HCT116 (cell line): ENCODE measurements at regions not wholly inside any gene's neighbourhood (a gene's known extent, or its start where the extent isn't known, plus 50 kb on each side); places are given as distances from the start of the nearest gene placed in this dataset.

Experiments used
- EGR1 ChIP-seq: IDR thresholded peaks from 2 replicates; pipeline ENCODE4 v1.6.1; 2012; ENCODE audit warnings: low read depth
- EZH2 ChIP-seq: fragments of 200-600 bp; sonication (generic); IDR thresholded peaks from 2 replicates; pipeline ENCODE4 v1.6.1; 2017; ENCODE audit warnings: antibody characterized with exemption, mixed run types
- EZH2phosphoT487 ChIP-seq: fragments of 200-600 bp; IDR thresholded peaks from 2 replicates; pipeline ENCODE4 v1.6.1; 2018; ENCODE audit warnings: antibody characterized with exemption, borderline replicate concordance
- JUND ChIP-seq: IDR thresholded peaks from 2 replicates; pipeline ENCODE4 v1.6.1; 2012
- POLR2A ChIP-seq: IDR thresholded peaks from 2 replicates; pipeline ENCODE4 v1.7.0; 2011; ENCODE audit warnings: borderline replicate concordance; ENCODE audit not compliant: insufficient read depth, insufficient read length; ENCODE audit errors: extremely low read depth
- POLR2AphosphoS5 ChIP-seq: IDR thresholded peaks from 2 replicates; pipeline ENCODE4 v1.6.1; 2011; ENCODE audit warnings: mild to moderate bottlenecking, low read depth, low read length, moderate library complexity
- RAD21 ChIP-seq: IDR thresholded peaks from 2 replicates; pipeline ENCODE4 v1.6.1; 2012; ENCODE audit warnings: low read depth, mild to moderate bottlenecking
- TCF7L2 ChIP-seq: IDR thresholded peaks from 2 replicates; pipeline ENCODE4 v1.7.0; 2011; ENCODE audit warnings: borderline replicate concordance, inconsistent platforms; ENCODE audit not compliant: insufficient read depth, insufficient read length; ENCODE audit errors: extremely low read depth
- YY1 ChIP-seq: IDR thresholded peaks from 2 replicates; pipeline ENCODE4 v1.6.1; 2011; ENCODE audit warnings: low read length, low read depth, moderate library complexity, mild to moderate bottlenecking; ENCODE audit not compliant: insufficient replicate concordance; ENCODE audit errors: extremely low read depth
- ZNF274 ChIP-seq: fragments of 200-500 bp; sonication (Bioruptor generic); IDR thresholded peaks from 2 replicates; pipeline ENCODE4 v1.6.1; 2014; ENCODE audit warnings: mild to moderate bottlenecking, low read depth, low read length, inconsistent platforms
- TF ChIP-seq, protein P1 (sequence below): IDR thresholded peaks from 2 replicates; pipeline ENCODE4 v1.6.1; 2012; ENCODE audit warnings: low read depth
- TF ChIP-seq, protein P2 (sequence below), 3 experiments: fragments of 200-600 bp in 1 of 3; sonication (generic) in 1 of 3; IDR thresholded peaks in 2 of 3; conservative IDR thresholded peaks in 1 of 3; 2 replicates each; pipeline ENCODE4 v1.5.1; 2012 to 2017; ENCODE audit warnings: low read depth in 2 of 3, low read length in 2 of 3, antibody characterized with exemption in 1 of 3, borderline replicate concordance in 1 of 3, control low read depth in 1 of 3, mild to moderate bottlenecking in 1 of 3, mixed read lengths in 1 of 3, mixed run types in 1 of 3, moderate library complexity in 1 of 3; ENCODE audit not compliant: insufficient read depth in 1 of 3
- TF ChIP-seq, protein P3 (sequence below): IDR thresholded peaks from 2 replicates; pipeline ENCODE4 v1.6.1; 2012
- TF ChIP-seq, protein P4 (sequence below): IDR thresholded peaks from 2 replicates; pipeline ENCODE4 v1.6.1; 2012

- TF ChIP-seq, protein P1, sequence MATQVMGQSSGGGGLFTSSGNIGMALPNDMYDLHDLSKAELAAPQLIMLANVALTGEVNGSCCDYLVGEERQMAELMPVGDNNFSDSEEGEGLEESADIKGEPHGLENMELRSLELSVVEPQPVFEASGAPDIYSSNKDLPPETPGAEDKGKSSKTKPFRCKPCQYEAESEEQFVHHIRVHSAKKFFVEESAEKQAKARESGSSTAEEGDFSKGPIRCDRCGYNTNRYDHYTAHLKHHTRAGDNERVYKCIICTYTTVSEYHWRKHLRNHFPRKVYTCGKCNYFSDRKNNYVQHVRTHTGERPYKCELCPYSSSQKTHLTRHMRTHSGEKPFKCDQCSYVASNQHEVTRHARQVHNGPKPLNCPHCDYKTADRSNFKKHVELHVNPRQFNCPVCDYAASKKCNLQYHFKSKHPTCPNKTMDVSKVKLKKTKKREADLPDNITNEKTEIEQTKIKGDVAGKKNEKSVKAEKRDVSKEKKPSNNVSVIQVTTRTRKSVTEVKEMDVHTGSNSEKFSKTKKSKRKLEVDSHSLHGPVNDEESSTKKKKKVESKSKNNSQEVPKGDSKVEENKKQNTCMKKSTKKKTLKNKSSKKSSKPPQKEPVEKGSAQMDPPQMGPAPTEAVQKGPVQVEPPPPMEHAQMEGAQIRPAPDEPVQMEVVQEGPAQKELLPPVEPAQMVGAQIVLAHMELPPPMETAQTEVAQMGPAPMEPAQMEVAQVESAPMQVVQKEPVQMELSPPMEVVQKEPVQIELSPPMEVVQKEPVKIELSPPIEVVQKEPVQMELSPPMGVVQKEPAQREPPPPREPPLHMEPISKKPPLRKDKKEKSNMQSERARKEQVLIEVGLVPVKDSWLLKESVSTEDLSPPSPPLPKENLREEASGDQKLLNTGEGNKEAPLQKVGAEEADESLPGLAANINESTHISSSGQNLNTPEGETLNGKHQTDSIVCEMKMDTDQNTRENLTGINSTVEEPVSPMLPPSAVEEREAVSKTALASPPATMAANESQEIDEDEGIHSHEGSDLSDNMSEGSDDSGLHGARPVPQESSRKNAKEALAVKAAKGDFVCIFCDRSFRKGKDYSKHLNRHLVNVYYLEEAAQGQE: no peak
- TF ChIP-seq JUND (no peak), EZH2phosphoT487 (no peak), EZH2 (no peak), ZNF274 (no peak), POLR2AphosphoS5 (no peak), TCF7L2 (no peak), RAD21 (no peak), EGR1 (no peak), YY1 (no peak), POLR2A (no peak)
- TF ChIP-seq, protein P2, sequence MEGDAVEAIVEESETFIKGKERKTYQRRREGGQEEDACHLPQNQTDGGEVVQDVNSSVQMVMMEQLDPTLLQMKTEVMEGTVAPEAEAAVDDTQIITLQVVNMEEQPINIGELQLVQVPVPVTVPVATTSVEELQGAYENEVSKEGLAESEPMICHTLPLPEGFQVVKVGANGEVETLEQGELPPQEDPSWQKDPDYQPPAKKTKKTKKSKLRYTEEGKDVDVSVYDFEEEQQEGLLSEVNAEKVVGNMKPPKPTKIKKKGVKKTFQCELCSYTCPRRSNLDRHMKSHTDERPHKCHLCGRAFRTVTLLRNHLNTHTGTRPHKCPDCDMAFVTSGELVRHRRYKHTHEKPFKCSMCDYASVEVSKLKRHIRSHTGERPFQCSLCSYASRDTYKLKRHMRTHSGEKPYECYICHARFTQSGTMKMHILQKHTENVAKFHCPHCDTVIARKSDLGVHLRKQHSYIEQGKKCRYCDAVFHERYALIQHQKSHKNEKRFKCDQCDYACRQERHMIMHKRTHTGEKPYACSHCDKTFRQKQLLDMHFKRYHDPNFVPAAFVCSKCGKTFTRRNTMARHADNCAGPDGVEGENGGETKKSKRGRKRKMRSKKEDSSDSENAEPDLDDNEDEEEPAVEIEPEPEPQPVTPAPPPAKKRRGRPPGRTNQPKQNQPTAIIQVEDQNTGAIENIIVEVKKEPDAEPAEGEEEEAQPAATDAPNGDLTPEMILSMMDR (IDR thresholded peaks at IDR 0.05 in 2 of 3, conservative IDR thresholded peaks at IDR 0.05 in 1 of 3; ENCODE audit: borderline replicate concordance in 1 of 3, insufficient read depth in 1 of 3, low read depth in 2 of 3, low read length in 2 of 3): no peak
- TF ChIP-seq, protein P3, sequence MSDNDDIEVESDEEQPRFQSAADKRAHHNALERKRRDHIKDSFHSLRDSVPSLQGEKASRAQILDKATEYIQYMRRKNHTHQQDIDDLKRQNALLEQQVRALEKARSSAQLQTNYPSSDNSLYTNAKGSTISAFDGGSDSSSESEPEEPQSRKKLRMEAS: no peak
- TF ChIP-seq, protein P4, sequence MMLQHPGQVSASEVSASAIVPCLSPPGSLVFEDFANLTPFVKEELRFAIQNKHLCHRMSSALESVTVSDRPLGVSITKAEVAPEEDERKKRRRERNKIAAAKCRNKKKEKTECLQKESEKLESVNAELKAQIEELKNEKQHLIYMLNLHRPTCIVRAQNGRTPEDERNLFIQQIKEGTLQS: no peak
Measured at GRCh38 chrX:45628041-45628440, 427.4 kb upstream of the DIPK2B start.
